ENCODE measurements at regions not wholly inside any gene's neighbourhood (a gene's known extent, or its start where the extent isn't known, plus 50 kb on each side); places are given as distances from the start of the nearest gene placed in this dataset.

DNA sequence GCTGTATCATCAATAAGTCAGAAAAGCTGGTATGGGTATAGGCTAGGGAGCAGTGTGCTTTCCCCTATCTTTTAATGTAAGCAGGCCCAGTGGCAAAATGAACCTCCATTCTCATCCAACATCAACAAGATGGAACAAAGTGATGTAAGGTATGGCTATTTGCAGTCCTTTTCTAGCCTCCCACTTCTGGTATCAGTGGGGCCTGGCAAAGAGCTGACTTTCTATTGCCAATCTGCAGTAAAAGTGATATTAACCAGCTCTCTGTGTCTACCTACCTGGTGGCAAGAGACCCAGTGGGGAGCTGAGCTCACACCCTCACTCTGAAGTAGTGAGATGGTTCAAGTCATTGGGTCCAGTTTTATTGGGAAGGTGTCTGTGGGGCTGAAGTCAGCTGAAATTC, 1492.6 kb downstream of the CDH11 start:
- no peak for DNase-seq (ENCODE audit: low read depth)
- TF ChIP-seq, protein P1, sequence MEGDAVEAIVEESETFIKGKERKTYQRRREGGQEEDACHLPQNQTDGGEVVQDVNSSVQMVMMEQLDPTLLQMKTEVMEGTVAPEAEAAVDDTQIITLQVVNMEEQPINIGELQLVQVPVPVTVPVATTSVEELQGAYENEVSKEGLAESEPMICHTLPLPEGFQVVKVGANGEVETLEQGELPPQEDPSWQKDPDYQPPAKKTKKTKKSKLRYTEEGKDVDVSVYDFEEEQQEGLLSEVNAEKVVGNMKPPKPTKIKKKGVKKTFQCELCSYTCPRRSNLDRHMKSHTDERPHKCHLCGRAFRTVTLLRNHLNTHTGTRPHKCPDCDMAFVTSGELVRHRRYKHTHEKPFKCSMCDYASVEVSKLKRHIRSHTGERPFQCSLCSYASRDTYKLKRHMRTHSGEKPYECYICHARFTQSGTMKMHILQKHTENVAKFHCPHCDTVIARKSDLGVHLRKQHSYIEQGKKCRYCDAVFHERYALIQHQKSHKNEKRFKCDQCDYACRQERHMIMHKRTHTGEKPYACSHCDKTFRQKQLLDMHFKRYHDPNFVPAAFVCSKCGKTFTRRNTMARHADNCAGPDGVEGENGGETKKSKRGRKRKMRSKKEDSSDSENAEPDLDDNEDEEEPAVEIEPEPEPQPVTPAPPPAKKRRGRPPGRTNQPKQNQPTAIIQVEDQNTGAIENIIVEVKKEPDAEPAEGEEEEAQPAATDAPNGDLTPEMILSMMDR (conservative IDR thresholded peaks at IDR 0.05; ENCODE audit: low read depth, low read length) = no peak
- no peak overlapping the region for H3K4me3 ChIP-seq (ENCODE audit: low read depth, low read length)

DNA sequence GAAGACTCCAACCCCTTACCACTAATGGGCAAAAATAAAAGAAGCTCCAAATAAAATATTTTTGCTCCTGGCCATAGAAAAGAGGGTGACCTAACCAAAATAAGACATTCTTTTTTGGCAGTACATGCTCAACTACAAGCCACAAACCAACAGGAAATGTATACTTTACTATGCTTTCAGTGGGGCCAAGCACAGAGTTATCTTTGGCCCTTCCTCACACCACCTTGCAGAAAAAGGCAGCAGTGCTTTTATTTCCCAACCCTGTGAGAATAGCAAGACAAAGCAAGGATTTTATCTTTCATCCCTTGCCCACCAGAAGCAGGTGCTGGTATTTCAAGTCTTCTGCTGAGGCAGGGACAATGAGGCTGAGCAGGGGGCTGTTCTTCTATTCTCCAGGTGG, 1493.1 kb downstream of the CDH11 start:
- no peak overlapping the region for H3K4me3 ChIP-seq (ENCODE audit: low read depth, low read length)
- no peak for DNase-seq (ENCODE audit: low read depth)
- TF ChIP-seq, protein P1 (conservative IDR thresholded peaks at IDR 0.05; ENCODE audit: low read depth, low read length) = no peak

DNA sequence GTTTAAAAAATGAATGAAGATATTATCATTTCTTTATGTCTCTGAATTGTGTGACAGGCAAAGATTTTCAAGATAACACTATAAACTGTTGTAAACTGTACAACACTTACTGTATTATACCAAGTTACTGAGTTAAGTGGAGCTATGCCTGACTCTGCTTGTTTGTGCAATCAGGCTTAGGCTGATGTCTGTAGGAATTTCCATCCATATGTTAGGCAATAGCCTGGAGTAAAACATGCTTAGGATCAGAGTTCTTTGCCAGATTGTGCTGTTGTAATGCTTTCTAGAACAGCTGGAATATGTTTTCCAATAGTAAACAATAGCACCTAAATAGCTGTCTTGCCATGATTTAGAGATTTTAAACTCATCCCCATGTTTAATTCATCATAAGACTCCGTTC, 1496.7 kb downstream of the CDH11 start:
- H3K4me3 ChIP-seq (ENCODE audit: low read depth, low read length) = no peak overlapping the region
- DNase-seq (ENCODE audit: low read depth) = no peak
- TF ChIP-seq, protein P1 (conservative IDR thresholded peaks at IDR 0.05; ENCODE audit: low read depth, low read length) = no peak

DNA sequence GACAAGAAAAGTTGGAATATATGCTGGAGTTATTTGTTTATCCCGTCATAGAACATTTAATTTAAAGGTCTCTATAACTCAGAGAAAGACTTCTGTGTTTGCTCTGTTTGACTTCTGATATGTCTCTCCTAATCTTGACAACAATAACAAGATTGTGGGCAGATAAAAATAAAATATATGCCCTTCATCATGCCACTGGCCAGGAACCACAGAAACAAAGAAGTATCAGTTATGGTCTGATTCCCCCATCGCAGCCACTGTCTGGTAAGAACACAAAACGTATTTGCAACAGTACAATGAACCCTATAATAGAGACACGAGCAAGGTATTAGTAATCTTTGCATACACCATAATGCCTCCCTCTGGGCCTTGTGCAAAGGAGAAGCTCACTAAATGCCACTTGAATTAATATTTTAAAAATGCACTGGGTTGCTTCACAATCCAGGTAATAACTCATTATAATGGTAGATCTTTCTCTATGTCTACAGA, 1498.3 kb downstream of the CDH11 start:
- DNase-seq (ENCODE audit: low read depth) = no peak
- H3K4me3 ChIP-seq (ENCODE audit: low read depth, low read length) = no peak overlapping the region
- TF ChIP-seq, protein P1 (conservative IDR thresholded peaks at IDR 0.05; ENCODE audit: low read depth, low read length) = no peak

DNA sequence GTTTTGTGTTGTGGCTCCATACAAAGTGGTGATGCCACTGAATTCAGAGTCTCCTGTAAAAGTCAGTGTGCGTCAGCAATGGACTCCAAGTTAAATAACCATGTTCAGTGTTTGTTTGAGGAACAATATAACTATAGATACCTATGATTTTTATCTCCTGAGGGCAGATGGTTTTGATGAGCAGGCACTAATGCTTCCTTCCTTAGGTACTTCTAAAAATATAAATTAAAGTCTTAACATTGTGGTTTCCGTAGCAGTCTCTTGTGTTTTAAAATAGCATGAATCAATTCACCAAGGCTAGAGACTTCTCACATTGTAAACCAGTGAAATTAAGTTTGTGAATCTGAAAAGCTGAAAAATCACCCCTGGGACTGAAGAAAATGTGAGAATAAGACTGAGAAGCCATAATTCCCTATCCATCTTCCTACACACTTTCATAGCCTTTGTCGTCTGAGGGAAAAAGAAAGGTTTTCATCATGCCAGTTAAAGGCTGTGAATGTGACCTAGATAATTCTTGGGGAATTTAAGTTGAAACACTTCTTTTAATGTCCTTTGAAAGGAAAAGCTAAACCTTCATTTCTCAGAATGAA, 1502.9 kb downstream of the CDH11 start:
- TF ChIP-seq, protein P1 (conservative IDR thresholded peaks at IDR 0.05; ENCODE audit: low read depth, low read length) = no peak
- DNase-seq (ENCODE audit: low read depth) = no peak
- no peak overlapping the region for H3K4me3 ChIP-seq (ENCODE audit: low read depth, low read length)

DNA sequence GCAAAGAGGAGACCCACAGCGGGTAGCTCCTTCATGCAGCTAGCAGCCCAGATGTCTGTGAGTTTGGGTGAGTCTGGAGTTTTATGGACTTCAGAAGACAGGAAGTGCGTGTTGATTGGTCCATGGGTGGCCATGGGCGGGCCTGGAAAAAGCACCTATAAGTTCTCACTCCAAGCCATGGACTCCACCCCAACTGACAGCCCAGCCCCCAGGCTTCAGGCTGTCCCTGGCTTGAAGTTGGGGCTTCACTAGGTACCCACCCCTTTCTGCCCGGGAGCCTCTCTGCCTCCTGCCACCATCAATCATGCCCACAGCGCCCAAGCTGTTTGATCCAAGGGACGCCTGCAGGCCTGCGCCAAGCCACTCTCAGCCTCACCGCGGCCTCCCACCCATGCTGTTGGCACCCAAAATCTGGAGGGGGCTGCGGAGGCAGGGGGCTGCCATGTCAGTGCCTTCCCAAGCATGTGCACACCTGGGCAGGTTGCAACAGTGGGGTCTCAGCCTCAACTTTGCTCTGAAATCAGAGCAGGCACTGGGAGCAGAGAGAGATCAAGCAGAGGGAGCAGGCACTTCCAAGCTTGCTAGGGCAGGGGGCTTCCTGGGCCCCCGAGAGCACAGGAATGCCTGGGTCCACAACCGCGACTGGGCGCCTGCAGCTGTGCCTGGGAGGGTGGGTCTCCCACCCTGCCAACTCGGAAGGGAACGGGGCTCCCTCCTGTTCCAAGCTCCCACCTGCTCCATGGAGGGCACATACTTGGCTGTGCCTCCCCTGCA, 1503.7 kb downstream of the CDH11 start:
- H3K4me3 ChIP-seq (ENCODE audit: low read depth, low read length) = peak overlapping the region; percentile 62
- DNase-seq (ENCODE audit: low read depth) = no peak
- TF ChIP-seq, protein P1 (conservative IDR thresholded peaks at IDR 0.05; ENCODE audit: low read depth, low read length) = no peak
